ENCODE measurements at regions not wholly inside any gene's neighbourhood (a gene's known extent, or its start where the extent isn't known, plus 50 kb on each side); places are given as distances from the start of the nearest gene placed in this dataset.

DNA sequence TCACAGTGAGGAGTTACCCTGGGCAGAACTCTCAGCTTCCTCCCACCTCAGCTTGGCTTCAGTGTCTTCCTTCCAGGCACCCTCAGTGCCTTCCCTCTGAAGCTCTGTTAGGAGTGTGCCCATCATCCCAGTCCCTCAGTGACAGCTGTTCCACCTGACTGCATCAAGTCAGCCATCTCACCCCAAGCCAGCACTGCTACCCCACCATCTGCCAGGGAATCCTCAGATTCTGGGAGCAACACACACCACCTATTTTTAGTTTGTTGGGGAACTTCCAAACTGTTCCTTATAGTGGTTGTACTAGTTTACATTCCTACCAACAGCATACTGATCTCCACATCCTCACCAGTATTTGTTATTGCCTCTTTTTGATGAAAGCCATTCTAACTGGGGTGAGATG lies 182.9 kb downstream of the RELL1 start:
- CTCF ChIA-PET: no interaction called here
- Histone ChIP-seq H3K9me3 (no peaks in the 10 kb centered on the region), H4K20me1 (ENCODE audit: insufficient read depth) (no peaks in the 10 kb centered on the region), H2AFZ (ENCODE audit: low read depth) (no peak overlapping the region), H3K4me3 (ENCODE audit: low read depth in 2 of 2, low read length in 1 of 2) (no peak overlapping the region), H3K79me2 (ENCODE audit: insufficient read depth) (no peaks in the 10 kb centered on the region), H3K4me2 (no peak overlapping the region), H3K27me3 (ENCODE audit: insufficient read depth) (peaks cover 8% of the 10 kb centered on the region; the same call in 1 of the 2 replicates), H3K4me1 (ENCODE audit: control insufficient read depth in 1 of 2, insufficient read depth in 2 of 2, low read depth in 1 of 2, low read length in 1 of 2) (no peaks in the 10 kb centered on the region), H3K9me2 (no peaks in the 10 kb centered on the region), H3K9ac (no peak overlapping the region), H3K36me3 (replicated peaks in 1 of 2; ENCODE audit: control insufficient read depth in 1 of 2, insufficient read depth in 2 of 2, low read length in 1 of 2) (no peaks in the 10 kb centered on the region), H3F3A (replicated peaks; ENCODE audit: insufficient read depth) (no peaks in the 10 kb centered on the region), H3K27ac (ENCODE audit: low read depth in 2 of 2, low read length in 1 of 2) (no peak overlapping the region)
- no peak for DNase-seq
- TF ChIP-seq RAD21 (IDR thresholded peaks at IDR 0.05; ENCODE audit: low read length): no peak
- TF ChIP-seq, protein P1, sequence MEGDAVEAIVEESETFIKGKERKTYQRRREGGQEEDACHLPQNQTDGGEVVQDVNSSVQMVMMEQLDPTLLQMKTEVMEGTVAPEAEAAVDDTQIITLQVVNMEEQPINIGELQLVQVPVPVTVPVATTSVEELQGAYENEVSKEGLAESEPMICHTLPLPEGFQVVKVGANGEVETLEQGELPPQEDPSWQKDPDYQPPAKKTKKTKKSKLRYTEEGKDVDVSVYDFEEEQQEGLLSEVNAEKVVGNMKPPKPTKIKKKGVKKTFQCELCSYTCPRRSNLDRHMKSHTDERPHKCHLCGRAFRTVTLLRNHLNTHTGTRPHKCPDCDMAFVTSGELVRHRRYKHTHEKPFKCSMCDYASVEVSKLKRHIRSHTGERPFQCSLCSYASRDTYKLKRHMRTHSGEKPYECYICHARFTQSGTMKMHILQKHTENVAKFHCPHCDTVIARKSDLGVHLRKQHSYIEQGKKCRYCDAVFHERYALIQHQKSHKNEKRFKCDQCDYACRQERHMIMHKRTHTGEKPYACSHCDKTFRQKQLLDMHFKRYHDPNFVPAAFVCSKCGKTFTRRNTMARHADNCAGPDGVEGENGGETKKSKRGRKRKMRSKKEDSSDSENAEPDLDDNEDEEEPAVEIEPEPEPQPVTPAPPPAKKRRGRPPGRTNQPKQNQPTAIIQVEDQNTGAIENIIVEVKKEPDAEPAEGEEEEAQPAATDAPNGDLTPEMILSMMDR (IDR thresholded peaks at IDR 0.05): no peak
- no peak for TF ChIP-seq EP300 (IDR thresholded peaks at IDR 0.05; ENCODE audit: borderline replicate concordance in 1 of 2, low read depth in 1 of 2, low read length in 1 of 2)
- no peak for TF ChIP-seq RCOR1 (IDR thresholded peaks at IDR 0.05; ENCODE audit: low read length)
- TF ChIP-seq POLR2AphosphoS5 (IDR thresholded peaks at IDR 0.05; ENCODE audit: low read depth, low read length): no peak
- TF ChIP-seq, protein P2, sequence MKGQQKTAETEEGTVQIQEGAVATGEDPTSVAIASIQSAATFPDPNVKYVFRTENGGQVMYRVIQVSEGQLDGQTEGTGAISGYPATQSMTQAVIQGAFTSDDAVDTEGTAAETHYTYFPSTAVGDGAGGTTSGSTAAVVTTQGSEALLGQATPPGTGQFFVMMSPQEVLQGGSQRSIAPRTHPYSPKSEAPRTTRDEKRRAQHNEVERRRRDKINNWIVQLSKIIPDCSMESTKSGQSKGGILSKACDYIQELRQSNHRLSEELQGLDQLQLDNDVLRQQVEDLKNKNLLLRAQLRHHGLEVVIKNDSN (IDR thresholded peaks at IDR 0.05; ENCODE audit: borderline replicate concordance, low read depth): no peak
- TF ChIP-seq RFX5 (IDR thresholded peaks at IDR 0.05; ENCODE audit: low read length): no peak
- TF ChIP-seq SMC3 (IDR thresholded peaks at IDR 0.05; ENCODE audit: low read depth, low read length): no peak
- no peak for TF ChIP-seq GATA2 (CRISPR knock-in tag; IDR thresholded peaks at IDR 0.05)
- TF ChIP-seq FOXM1 (IDR thresholded peaks at IDR 0.05; ENCODE audit: low read depth): no peak
- no peak for TF ChIP-seq EZH2phosphoT487 (IDR thresholded peaks at IDR 0.05; ENCODE audit: borderline replicate concordance, low read depth)
- TF ChIP-seq MEF2A (IDR thresholded peaks at IDR 0.05; ENCODE audit: borderline replicate concordance, low read depth): no peak
- TF ChIP-seq TEAD4 (IDR thresholded peaks at IDR 0.05; ENCODE audit: borderline replicate concordance, insufficient read depth): no peak
- TF ChIP-seq ELF1 (IDR thresholded peaks at IDR 0.05): no peak
- no peak for TF ChIP-seq SIN3A (IDR thresholded peaks at IDR 0.05; ENCODE audit: borderline replicate concordance, low read depth, low read length)
- POLR2A ChIA-PET: no interaction called here

DNA sequence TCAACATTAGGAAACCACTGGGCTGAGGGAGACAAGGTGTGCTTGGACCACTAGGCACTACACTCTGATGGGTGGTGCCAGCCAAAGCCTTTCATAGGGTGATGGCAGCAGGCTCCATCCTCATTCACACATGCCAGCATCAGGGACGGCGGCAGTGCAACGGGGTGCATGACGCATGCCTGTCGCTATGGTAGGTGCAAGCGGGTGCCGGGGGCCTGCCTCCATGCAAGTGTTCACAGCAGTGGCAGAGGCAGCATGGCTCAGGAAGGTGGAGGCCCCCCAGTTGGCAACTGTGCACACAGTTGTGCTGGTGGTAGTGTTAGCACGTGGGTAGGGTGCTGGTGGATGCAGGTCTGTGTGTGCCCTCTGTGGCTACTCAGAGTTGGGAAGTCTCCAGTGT lies 184.1 kb downstream of the RELL1 start:
- H3K4me2 ChIP-seq: no peak overlapping the region
- no peak overlapping the region for H2AFZ ChIP-seq (ENCODE audit: low read depth)
- H3K27ac ChIP-seq (ENCODE audit: low read depth in 2 of 2, low read length in 1 of 2): no peak overlapping the region
- H3K4me3 ChIP-seq (ENCODE audit: low read depth in 2 of 2, low read length in 1 of 2): no peak overlapping the region
- no peaks in the 10 kb centered on the region for H3K4me1 ChIP-seq (ENCODE audit: control insufficient read depth in 1 of 2, insufficient read depth in 2 of 2, low read depth in 1 of 2, low read length in 1 of 2)
- CTCF ChIA-PET: no interaction called here
- H3K9me2 ChIP-seq: no peaks in the 10 kb centered on the region
- POLR2A ChIA-PET: no interaction called here
- no peaks in the 10 kb centered on the region for H3K79me2 ChIP-seq (ENCODE audit: insufficient read depth)
- 21% methylated on average over 6 of the region's 8 CpGs for WGBS (ENCODE audit: low lambda C conversion rate)
- no peaks in the 10 kb centered on the region for H3F3A ChIP-seq (replicated peaks; ENCODE audit: insufficient read depth)
- H3K9ac ChIP-seq: no peak overlapping the region
- no peaks in the 10 kb centered on the region for H4K20me1 ChIP-seq (ENCODE audit: insufficient read depth)
- H3K9me3 ChIP-seq: no peaks in the 10 kb centered on the region
- no peak for DNase-seq
- TF ChIP-seq CHD2 (IDR thresholded peaks at IDR 0.05; ENCODE audit: low read length, partially characterized antibody): no peak
- TF ChIP-seq, protein P1 (IDR thresholded peaks at IDR 0.05): no peak
- no peak for TF ChIP-seq SMC3 (IDR thresholded peaks at IDR 0.05; ENCODE audit: low read depth, low read length)
- no peak for TF ChIP-seq RFX5 (IDR thresholded peaks at IDR 0.05; ENCODE audit: low read length)
- H3K36me3 ChIP-seq (replicated peaks in 1 of 2; ENCODE audit: control insufficient read depth in 1 of 2, insufficient read depth in 2 of 2, low read length in 1 of 2): no peaks in the 10 kb centered on the region
- H3K27me3 ChIP-seq (ENCODE audit: insufficient read depth): peaks cover 8% of the 10 kb centered on the region; the same call in 1 of the 2 replicates

All from SK-N-SH (cell line).